ENCODE measurements at regions not wholly inside any gene's neighbourhood (a gene's known extent, or its start where the extent isn't known, plus 50 kb on each side); places are given as distances from the start of the nearest gene placed in this dataset.

DNA sequence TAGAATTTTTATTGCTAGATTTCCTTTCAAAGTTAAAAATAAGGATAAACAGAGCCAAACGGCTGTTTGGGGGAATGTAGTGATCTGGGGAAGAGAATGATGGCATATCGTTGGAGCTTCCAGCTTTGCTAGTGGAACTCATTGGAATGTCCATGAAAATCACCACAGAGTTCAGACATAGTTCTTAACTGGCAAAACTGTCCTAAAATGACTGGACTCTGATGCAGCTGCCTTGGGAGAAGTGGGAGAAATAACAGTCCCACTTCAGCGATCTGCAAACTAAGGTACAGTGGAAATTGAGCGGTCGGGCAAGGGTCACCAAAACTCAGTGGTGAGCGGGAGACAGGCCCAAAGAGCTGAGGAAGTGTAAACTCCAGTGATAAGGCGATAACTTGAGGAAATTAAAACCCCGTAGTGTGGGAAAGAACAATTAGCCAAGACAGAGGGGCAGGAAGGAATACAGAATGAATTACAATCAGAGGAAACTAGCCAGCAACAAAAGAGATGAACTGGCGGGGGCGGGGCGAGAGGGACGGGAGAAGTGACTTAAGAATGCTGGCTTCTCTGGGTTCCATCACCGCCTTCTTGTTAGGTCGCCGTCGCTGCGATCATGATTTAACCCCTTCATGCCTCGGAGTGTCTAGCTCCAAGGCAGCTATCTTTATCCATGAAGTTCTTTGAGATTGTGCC lies 89.8 kb upstream of the ARHGAP29 start:
- CTCF ChIA-PET, result interaction anchor here (0.9 to 1.6 kb wide), 2 partner anchors 9 to 36 kb away, joined by 3 to 5 read pairs; no protein-coding TSS in a partner anchor
- TF ChIP-seq, protein P1, sequence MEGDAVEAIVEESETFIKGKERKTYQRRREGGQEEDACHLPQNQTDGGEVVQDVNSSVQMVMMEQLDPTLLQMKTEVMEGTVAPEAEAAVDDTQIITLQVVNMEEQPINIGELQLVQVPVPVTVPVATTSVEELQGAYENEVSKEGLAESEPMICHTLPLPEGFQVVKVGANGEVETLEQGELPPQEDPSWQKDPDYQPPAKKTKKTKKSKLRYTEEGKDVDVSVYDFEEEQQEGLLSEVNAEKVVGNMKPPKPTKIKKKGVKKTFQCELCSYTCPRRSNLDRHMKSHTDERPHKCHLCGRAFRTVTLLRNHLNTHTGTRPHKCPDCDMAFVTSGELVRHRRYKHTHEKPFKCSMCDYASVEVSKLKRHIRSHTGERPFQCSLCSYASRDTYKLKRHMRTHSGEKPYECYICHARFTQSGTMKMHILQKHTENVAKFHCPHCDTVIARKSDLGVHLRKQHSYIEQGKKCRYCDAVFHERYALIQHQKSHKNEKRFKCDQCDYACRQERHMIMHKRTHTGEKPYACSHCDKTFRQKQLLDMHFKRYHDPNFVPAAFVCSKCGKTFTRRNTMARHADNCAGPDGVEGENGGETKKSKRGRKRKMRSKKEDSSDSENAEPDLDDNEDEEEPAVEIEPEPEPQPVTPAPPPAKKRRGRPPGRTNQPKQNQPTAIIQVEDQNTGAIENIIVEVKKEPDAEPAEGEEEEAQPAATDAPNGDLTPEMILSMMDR (IDR thresholded peaks at IDR 0.05), result no peak
- DNase-seq (peak; percentile 23), ATAC-seq (no peak)
- POLR2A ChIA-PET, result no interaction called here
- H3K4me3 Mint-ChIP-seq, result no peak overlapping the region
- no peak overlapping the region for H3K27ac Mint-ChIP-seq
- no peaks in the 10 kb centered on the region for H3K4me1 Mint-ChIP-seq (ENCODE audit: low read depth)
- no peaks in the 10 kb centered on the region for H3K9me3 Mint-ChIP-seq
- intact Hi-C loops (cut with micrococcal nuclease), result no loop called here
- H3K36me3 Mint-ChIP-seq (ENCODE audit: low read depth), result no peaks in the 10 kb centered on the region
- peaks cover 18% of the 10 kb centered on the region for H3K27me3 Mint-ChIP-seq

DNA sequence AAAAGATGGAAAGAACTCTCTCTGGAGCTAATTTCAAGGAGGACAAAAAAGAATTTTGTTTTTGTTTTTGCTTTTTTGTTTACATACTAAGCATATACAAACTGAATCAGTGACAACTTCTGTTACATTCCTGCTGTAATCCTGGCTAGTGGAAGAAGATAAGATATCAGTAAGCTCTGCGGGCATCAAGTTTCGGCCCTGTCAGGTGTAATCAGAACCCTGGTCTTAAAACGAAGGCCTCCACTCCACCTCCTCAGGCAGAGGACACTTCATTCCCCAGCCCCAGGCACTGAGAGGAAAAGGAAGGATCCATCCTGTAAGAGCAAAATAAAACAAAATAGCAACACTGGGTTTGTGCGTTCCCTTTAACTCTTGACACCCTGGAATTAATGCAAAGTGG lies 88.9 kb upstream of the ARHGAP29 start:
- peaks cover 18% of the 10 kb centered on the region for H3K27me3 Mint-ChIP-seq
- DNase-seq, result no peak
- H3K27ac Mint-ChIP-seq, result no peak overlapping the region
- H3K9me3 Mint-ChIP-seq, result no peaks in the 10 kb centered on the region
- TF ChIP-seq, protein P1 (IDR thresholded peaks at IDR 0.05), result no peak
- no peaks in the 10 kb centered on the region for H3K36me3 Mint-ChIP-seq (ENCODE audit: low read depth)
- CTCF ChIA-PET, result no interaction called here
- intact Hi-C loops (cut with micrococcal nuclease), result no loop called here
- H3K4me3 Mint-ChIP-seq, result no peak overlapping the region
- POLR2A ChIA-PET, result no interaction called here
- no peaks in the 10 kb centered on the region for H3K4me1 Mint-ChIP-seq (ENCODE audit: low read depth)
- no peak for ATAC-seq

DNA sequence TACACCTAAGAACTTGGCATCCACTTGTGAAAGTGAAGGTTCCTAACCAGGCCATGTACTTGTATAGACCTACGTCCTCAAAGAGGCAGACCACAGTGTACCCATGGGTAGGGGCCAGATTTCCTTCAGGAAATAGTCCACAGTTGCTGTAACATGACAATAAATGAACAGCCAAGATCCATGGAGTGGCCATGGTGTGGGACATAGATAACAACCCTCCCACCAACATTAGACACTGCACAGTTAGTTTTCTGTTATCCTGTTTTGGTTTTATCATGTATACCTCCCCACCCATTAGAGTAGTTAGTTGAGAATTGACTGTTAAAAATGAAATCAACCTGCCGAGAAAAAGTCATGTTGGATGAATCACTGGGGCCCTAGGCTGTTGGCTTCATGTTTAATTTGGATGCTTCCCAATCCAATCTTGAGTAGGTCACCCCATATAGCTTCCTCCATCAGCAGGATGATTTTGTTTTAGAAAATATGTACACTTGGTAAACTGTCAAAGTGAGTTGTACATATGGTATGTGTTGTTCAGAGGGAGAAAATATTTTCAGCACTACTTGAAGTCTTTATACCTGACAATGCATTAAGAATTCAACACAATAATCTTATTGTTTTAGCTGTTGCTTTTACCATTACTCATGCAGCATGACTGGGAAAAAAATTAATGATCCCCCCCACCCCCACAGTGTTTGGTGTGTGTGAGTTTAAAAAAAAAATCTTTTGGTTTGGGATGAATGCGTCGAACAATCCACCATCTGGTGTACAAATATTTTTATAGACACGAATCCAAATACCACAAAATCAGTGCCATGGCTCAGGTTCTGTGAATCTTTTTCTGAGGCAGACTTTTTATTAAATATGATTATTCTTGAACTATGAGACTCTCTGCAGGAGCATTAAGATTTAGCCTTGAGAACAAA lies 88.3 kb upstream of the ARHGAP29 start:
- no peak for ATAC-seq

DNA sequence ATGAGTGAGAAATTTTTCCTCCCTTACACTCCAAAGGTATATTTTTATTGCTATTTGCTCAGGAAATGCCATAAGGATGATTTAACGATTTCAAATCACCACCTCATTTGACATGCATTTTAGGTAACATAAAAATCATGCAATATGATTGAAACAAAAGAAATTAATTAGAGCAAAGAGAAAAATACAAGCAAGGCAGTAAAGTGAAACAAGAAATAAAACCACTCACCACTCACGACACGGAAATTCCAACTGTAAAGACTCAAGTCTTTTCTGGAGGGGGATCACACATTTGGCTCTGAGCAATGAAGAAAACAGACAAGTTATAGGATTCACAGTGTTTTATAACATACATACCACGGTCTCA lies 86.8 kb upstream of the ARHGAP29 start:
- Mint-ChIP-seq H3K4me3 (no peak overlapping the region), H3K27me3 (peaks cover 19% of the 10 kb centered on the region), H3K9me3 (no peaks in the 10 kb centered on the region), H3K36me3 (ENCODE audit: low read depth) (no peaks in the 10 kb centered on the region), H3K4me1 (ENCODE audit: low read depth) (no peaks in the 10 kb centered on the region), H3K27ac (no peak overlapping the region)
- TF ChIP-seq, protein P1 (IDR thresholded peaks at IDR 0.05), result no peak
- DNase-seq (no peak), ATAC-seq (no peak)
- intact Hi-C loops (cut with micrococcal nuclease), result no loop called here
- ChIA-PET CTCF (no interaction called here), POLR2A (no interaction called here)

More for the DNA sequence above, 88.3 kb upstream of the ARHGAP29 start:
- H3K27me3 Mint-ChIP-seq, result peaks cover 16% of the 10 kb centered on the region
- no peaks in the 10 kb centered on the region for H3K9me3 Mint-ChIP-seq
- intact Hi-C loops (cut with micrococcal nuclease), result no loop called here
- CTCF ChIA-PET, result no interaction called here
- H3K4me1 Mint-ChIP-seq (ENCODE audit: low read depth), result no peaks in the 10 kb centered on the region
- POLR2A ChIA-PET, result interaction anchor here (0.6 kb wide), 1 partner anchor 176 kb away, joined by 3 read pairs; no protein-coding TSS in a partner anchor
- H3K4me3 Mint-ChIP-seq, result no peak overlapping the region
- TF ChIP-seq, protein P1 (IDR thresholded peaks at IDR 0.05), result no peak
- DNase-seq, result no peak
- no peak overlapping the region for H3K27ac Mint-ChIP-seq
- no peaks in the 10 kb centered on the region for H3K36me3 Mint-ChIP-seq (ENCODE audit: low read depth)

Data from activated CD8-positive, alpha-beta T cell treated with anti-CD3 and anti-CD28 coated beads for 36 hours (primary cell).